ENCODE measurements at regions not wholly inside any gene's neighbourhood (a gene's known extent, or its start where the extent isn't known, plus 50 kb on each side); places are given as distances from the start of the nearest gene placed in this dataset.

- Histone ChIP-seq H3K27ac (ENCODE audit: low read length) (no peak overlapping the region), H3K9me3 (ENCODE audit: low read length) (no peaks in the 10 kb centered on the region), H3K79me2 (replicated peaks; ENCODE audit: insufficient read depth, low read length) (peaks cover 15% of the 10 kb centered on the region), H3K36me3 (ENCODE audit: insufficient read depth, low read length) (no peaks in the 10 kb centered on the region), H4K20me1 (ENCODE audit: insufficient read depth) (no peaks in the 10 kb centered on the region), H3K4me2 (ENCODE audit: low read length) (no peak overlapping the region), H2AFZ (ENCODE audit: low read depth, low read length) (no peak overlapping the region), H3K9ac (ENCODE audit: low read length) (no peak overlapping the region), H3F3A (ENCODE audit: insufficient read depth, low read length, poor library complexity, severe bottlenecking) (no peaks in the 10 kb centered on the region), H3K4me3 (ENCODE audit: low read length) (no peak overlapping the region), H3K9me2 (ENCODE audit: insufficient read depth, low read length) (no peaks in the 10 kb centered on the region), H3K27me3 (ENCODE audit: insufficient read depth, low read depth, low read length) (no peaks in the 10 kb centered on the region)
- TF ChIP-seq SMC3 (conservative IDR thresholded peaks at IDR 0.05; ENCODE audit: poor library complexity) (no peak), EP300 (conservative IDR thresholded peaks at IDR 0.05; ENCODE audit: poor library complexity, severe bottlenecking) (no peak), EZH2 (IDR thresholded peaks at IDR 0.05; ENCODE audit: borderline replicate concordance, insufficient read depth, low read length, poor library complexity, severe bottlenecking) (no peak), POLR2AphosphoS5 (IDR thresholded peaks at IDR 0.05) (no peak), RAD21 (conservative IDR thresholded peaks at IDR 0.05) (no peak), MXI1 (conservative IDR thresholded peaks at IDR 0.05; ENCODE audit: poor library complexity, severe bottlenecking) (no peak), TAF1 (IDR thresholded peaks at IDR 0.05; ENCODE audit: low read depth) (no peak)
- TF ChIP-seq, protein P1, sequence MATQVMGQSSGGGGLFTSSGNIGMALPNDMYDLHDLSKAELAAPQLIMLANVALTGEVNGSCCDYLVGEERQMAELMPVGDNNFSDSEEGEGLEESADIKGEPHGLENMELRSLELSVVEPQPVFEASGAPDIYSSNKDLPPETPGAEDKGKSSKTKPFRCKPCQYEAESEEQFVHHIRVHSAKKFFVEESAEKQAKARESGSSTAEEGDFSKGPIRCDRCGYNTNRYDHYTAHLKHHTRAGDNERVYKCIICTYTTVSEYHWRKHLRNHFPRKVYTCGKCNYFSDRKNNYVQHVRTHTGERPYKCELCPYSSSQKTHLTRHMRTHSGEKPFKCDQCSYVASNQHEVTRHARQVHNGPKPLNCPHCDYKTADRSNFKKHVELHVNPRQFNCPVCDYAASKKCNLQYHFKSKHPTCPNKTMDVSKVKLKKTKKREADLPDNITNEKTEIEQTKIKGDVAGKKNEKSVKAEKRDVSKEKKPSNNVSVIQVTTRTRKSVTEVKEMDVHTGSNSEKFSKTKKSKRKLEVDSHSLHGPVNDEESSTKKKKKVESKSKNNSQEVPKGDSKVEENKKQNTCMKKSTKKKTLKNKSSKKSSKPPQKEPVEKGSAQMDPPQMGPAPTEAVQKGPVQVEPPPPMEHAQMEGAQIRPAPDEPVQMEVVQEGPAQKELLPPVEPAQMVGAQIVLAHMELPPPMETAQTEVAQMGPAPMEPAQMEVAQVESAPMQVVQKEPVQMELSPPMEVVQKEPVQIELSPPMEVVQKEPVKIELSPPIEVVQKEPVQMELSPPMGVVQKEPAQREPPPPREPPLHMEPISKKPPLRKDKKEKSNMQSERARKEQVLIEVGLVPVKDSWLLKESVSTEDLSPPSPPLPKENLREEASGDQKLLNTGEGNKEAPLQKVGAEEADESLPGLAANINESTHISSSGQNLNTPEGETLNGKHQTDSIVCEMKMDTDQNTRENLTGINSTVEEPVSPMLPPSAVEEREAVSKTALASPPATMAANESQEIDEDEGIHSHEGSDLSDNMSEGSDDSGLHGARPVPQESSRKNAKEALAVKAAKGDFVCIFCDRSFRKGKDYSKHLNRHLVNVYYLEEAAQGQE (IDR thresholded peaks at IDR 0.05; ENCODE audit: borderline replicate concordance) = no peak
- TF ChIP-seq, protein P2, sequence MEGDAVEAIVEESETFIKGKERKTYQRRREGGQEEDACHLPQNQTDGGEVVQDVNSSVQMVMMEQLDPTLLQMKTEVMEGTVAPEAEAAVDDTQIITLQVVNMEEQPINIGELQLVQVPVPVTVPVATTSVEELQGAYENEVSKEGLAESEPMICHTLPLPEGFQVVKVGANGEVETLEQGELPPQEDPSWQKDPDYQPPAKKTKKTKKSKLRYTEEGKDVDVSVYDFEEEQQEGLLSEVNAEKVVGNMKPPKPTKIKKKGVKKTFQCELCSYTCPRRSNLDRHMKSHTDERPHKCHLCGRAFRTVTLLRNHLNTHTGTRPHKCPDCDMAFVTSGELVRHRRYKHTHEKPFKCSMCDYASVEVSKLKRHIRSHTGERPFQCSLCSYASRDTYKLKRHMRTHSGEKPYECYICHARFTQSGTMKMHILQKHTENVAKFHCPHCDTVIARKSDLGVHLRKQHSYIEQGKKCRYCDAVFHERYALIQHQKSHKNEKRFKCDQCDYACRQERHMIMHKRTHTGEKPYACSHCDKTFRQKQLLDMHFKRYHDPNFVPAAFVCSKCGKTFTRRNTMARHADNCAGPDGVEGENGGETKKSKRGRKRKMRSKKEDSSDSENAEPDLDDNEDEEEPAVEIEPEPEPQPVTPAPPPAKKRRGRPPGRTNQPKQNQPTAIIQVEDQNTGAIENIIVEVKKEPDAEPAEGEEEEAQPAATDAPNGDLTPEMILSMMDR (IDR thresholded peaks at IDR 0.05; ENCODE audit: poor library complexity, severe bottlenecking) = no peak
Observed at GRCh38 chr2:120886534-120887319, 151.1 kb downstream of the GLI2 start.

GRCh38 chr2:120887320-120887697 lies 151.6 kb downstream of the GLI2 start:
- Histone ChIP-seq H2AFZ (ENCODE audit: low read depth, low read length) (no peak overlapping the region), H3K79me2 (replicated peaks; ENCODE audit: insufficient read depth, low read length) (peaks cover 15% of the 10 kb centered on the region), H3F3A (ENCODE audit: insufficient read depth, low read length, poor library complexity, severe bottlenecking) (no peaks in the 10 kb centered on the region), H3K27ac (ENCODE audit: low read length) (no peak overlapping the region), H4K20me1 (ENCODE audit: insufficient read depth) (no peaks in the 10 kb centered on the region), H3K36me3 (ENCODE audit: insufficient read depth, low read length) (no peaks in the 10 kb centered on the region), H3K4me3 (ENCODE audit: low read length) (no peak overlapping the region), H3K4me2 (ENCODE audit: low read length) (no peak overlapping the region), H3K9me2 (ENCODE audit: insufficient read depth, low read length) (no peaks in the 10 kb centered on the region), H3K9ac (ENCODE audit: low read length) (no peak overlapping the region), H3K27me3 (ENCODE audit: insufficient read depth, low read depth, low read length) (no peaks in the 10 kb centered on the region), H3K9me3 (ENCODE audit: low read length) (no peaks in the 10 kb centered on the region)
- TF ChIP-seq, protein P1 (IDR thresholded peaks at IDR 0.05; ENCODE audit: borderline replicate concordance) = no peak
- TF ChIP-seq POLR2AphosphoS5 (IDR thresholded peaks at IDR 0.05) = peak; percentile 78

All from neural cell (in vitro differentiated cells).